PC-9 (cell line): ENCODE measurements at regions not wholly inside any gene's neighbourhood (a gene's known extent, or its start where the extent isn't known, plus 50 kb on each side); places are given as distances from the start of the nearest gene placed in this dataset.
A peak's percentile ranks its signal among the peaks of the same experiment; 100 is the strongest.

Experiments
- BruUV-seq: library from RNA; stranded (reverse); fragments of 400-500 nt; replicated peaks from 2 replicates; lab custom pipeline; 2021; lab: Mats Ljungman, UMichigan
- CTCF ChIA-PET: fragments of 300-600 bp; sonication (Branson Sonifier 250); formaldehyde crosslinking; loops from one replicate; lab custom pipeline; 2022; ENCODE audit warnings: antibody characterized with exemption; lab: Charles Lee
- POLR2A ChIA-PET: fragments of 300-600 bp; sonication (Branson Sonifier 250); formaldehyde crosslinking; loops from one replicate; lab custom pipeline; 2022; ENCODE audit warnings: antibody characterized with exemption; ENCODE audit not compliant: unreplicated experiment; lab: Charles Lee
- DNase-seq, 2 experiments: peaks; one replicate each; pipeline versions ENCODE4 v3.0.0 to v3.0.0-alpha.2; 2015 to 2022; ENCODE audit warnings: mixed read lengths in 1 of 2
- H2AFZ ChIP-seq: fragments of 200-600 bp; sonication (generic); 2 replicates; pipeline ENCODE4 v1.8.1; 2017; ENCODE audit warnings: antibody characterized with exemption
- H3F3A ChIP-seq: fragments of 200-600 bp; sonication (generic); 2 replicates; pipeline ENCODE4 v1.8.1; 2017; ENCODE audit warnings: antibody characterized with exemption, mild to moderate bottlenecking, low read depth; ENCODE audit not compliant: insufficient read depth
- H3K27ac ChIP-seq: fragments of 200-600 bp; sonication (generic); 2 replicates; pipeline ENCODE4 v1.6.1; 2016; ENCODE audit warnings: mixed run types
- H3K27me3 ChIP-seq: fragments of 200-600 bp; sonication (generic); 2 replicates; pipeline ENCODE4 v1.6.1; 2016; ENCODE audit warnings: low read depth, mixed run types; ENCODE audit not compliant: insufficient read depth
- H3K36me3 ChIP-seq: fragments of 200-600 bp; sonication (generic); 2 replicates; pipeline ENCODE4 v1.6.1; 2016; ENCODE audit warnings: low read depth, mixed run types
- H3K4me1 ChIP-seq: fragments of 200-600 bp; sonication (generic); replicated peaks from 2 replicates; pipeline ENCODE4 v1.6.1; 2016; ENCODE audit warnings: mixed run types; ENCODE audit not compliant: insufficient read depth
- H3K4me2 ChIP-seq: fragments of 200-600 bp; sonication (generic); 2 replicates; pipeline ENCODE4 v1.6.1; 2017; ENCODE audit warnings: mixed run types
- H3K4me3 ChIP-seq: fragments of 200-600 bp; sonication (generic); 2 replicates; pipeline ENCODE4 v1.6.1; 2016; ENCODE audit warnings: mixed run types
- H3K79me2 ChIP-seq: fragments of 200-600 bp; sonication (generic); 2 replicates; pipeline ENCODE4 v1.6.1; 2017; ENCODE audit warnings: low read depth, mixed run types
- H3K9me2 ChIP-seq: fragments of 200-600 bp; sonication (generic); 2 replicates; pipeline ENCODE4 v1.8.1; 2017; ENCODE audit warnings: mild to moderate bottlenecking; ENCODE audit not compliant: insufficient read depth
- H3K9me3 ChIP-seq: fragments of 200-600 bp; sonication (generic); 2 replicates; pipeline ENCODE4 v1.8.1; 2016; ENCODE audit warnings: low read depth; ENCODE audit not compliant: insufficient read depth
- H4K20me1 ChIP-seq: fragments of 200-600 bp; sonication (generic); 2 replicates; pipeline ENCODE4 v1.8.1; 2017; ENCODE audit not compliant: insufficient read depth
- EZH2 ChIP-seq: fragments of 200-600 bp; sonication (generic); IDR thresholded peaks from 2 replicates; pipeline ENCODE4 v1.8.0; 2017; ENCODE audit warnings: antibody characterized with exemption, low read depth
- intact Hi-C: fragments of 100-400 bp; cut with micrococcal nuclease; formaldehyde crosslinking; loops from one replicate; pipeline ENCODE4 v1.10.0; 2022; ENCODE audit not compliant: unreplicated experiment
- TF ChIP-seq, protein P1 (sequence below): fragments of 200-600 bp; sonication (generic); conservative IDR thresholded peaks from 2 replicates; pipeline ENCODE4 v1.6.1; 2017; ENCODE audit warnings: mixed run types, antibody characterized with exemption, mild to moderate bottlenecking, moderate library complexity

DNA sequence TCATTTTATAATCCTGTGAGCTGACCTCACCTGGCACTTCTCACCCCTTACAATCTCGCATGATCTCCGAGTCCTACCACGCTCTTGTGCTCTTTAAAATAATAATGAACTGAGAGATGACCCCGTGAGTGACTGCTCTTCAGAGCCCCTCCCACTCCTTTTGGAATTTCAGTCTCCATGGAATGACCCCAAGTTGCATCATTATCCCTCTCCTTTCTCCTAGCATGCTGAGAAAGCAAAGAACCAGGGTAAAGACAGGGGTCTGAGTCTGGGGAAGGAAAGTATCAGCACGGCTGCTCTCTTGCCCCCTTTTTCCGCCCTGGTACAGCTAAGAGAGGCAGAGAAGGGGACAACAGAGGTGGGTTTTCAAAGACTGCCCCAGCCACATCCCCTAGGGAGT lies 178.3 kb upstream of the PLEKHA5 start:
- Histone ChIP-seq H2AFZ (peak overlapping the region; percentile 47; the same call in 1 of the 2 replicates), H3K36me3 (no peaks in the 10 kb centered on the region), H3K79me2 (no peaks in the 10 kb centered on the region), H3K4me3 (no peak overlapping the region), H3K27ac (no peak overlapping the region), H3K4me1 (no peaks in the 10 kb centered on the region), H3K27me3 (no peaks in the 10 kb centered on the region), H3K4me2 (no peak overlapping the region), H3F3A (no peaks in the 10 kb centered on the region), H3K9me3 (no peaks in the 10 kb centered on the region), H3K9me2 (no peaks in the 10 kb centered on the region), H4K20me1 (no peaks in the 10 kb centered on the region)
- intact Hi-C loops = no loop called here
- CTCF ChIA-PET = no interaction called here
- no TSS peak for BruUV-seq
- POLR2A ChIA-PET = no interaction called here
- no peak for DNase-seq
- TF ChIP-seq EZH2 = no peak
- TF ChIP-seq, protein P1, sequence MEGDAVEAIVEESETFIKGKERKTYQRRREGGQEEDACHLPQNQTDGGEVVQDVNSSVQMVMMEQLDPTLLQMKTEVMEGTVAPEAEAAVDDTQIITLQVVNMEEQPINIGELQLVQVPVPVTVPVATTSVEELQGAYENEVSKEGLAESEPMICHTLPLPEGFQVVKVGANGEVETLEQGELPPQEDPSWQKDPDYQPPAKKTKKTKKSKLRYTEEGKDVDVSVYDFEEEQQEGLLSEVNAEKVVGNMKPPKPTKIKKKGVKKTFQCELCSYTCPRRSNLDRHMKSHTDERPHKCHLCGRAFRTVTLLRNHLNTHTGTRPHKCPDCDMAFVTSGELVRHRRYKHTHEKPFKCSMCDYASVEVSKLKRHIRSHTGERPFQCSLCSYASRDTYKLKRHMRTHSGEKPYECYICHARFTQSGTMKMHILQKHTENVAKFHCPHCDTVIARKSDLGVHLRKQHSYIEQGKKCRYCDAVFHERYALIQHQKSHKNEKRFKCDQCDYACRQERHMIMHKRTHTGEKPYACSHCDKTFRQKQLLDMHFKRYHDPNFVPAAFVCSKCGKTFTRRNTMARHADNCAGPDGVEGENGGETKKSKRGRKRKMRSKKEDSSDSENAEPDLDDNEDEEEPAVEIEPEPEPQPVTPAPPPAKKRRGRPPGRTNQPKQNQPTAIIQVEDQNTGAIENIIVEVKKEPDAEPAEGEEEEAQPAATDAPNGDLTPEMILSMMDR = no peak

DNA sequence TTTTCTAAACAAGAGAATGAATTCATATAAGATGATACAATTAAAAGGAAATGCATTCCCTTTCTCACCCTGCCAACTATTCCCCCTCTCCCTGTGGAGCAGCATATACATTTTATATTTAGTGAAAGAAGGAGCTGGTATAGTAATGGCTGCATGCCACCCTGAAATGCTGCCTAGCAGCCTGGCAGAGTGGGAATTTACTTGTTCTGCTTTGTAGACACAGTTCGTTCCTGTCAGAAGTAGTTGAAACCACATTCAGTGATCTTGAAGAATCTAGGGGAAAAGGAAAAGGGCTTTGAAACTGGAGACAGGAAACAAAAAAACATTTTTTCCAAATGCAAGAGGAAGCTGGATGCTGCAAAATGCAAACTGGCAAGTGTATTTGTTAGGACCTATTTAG lies 176.0 kb upstream of the PLEKHA5 start:
- no peaks in the 10 kb centered on the region for H3K27me3 ChIP-seq
- no peak overlapping the region for H3K27ac ChIP-seq
- no peaks in the 10 kb centered on the region for H4K20me1 ChIP-seq
- BruUV-seq = no TSS peak
- H3F3A ChIP-seq = no peaks in the 10 kb centered on the region
- POLR2A ChIA-PET = no interaction called here
- no peaks in the 10 kb centered on the region for H3K4me1 ChIP-seq
- no peaks in the 10 kb centered on the region for H3K9me2 ChIP-seq
- no peaks in the 10 kb centered on the region for H3K9me3 ChIP-seq
- no peaks in the 10 kb centered on the region for H3K79me2 ChIP-seq
- TF ChIP-seq, protein P1 = no peak
- TF ChIP-seq EZH2 = no peak
- no peak overlapping the region for H3K4me3 ChIP-seq
- no peaks in the 10 kb centered on the region for H3K36me3 ChIP-seq
- H3K4me2 ChIP-seq = no peak overlapping the region
- DNase-seq = no peak
- intact Hi-C loops = no loop called here
- H2AFZ ChIP-seq = no peak overlapping the region
- CTCF ChIA-PET = no interaction called here

DNA sequence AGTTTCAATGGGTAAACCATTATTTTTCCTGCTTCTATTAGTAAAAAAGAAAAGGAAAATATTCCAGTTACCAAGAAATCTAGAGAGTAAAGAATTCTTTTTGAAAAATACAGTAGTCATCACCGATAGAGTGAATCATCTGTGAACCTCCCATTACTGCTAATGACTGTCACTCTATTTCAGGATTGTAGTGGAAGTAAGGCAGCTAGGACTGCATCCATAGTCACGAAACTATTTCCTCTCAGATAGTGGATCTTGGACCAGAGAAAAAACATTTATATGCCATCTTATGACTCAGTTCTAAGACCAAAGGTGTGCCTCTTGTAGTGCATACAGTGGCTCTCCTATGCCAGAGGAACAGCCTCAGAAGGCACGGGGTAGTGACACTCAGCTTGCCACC lies 173.9 kb upstream of the PLEKHA5 start:
- ChIA-PET CTCF (interaction anchor here (0.6 kb wide), 1 partner anchor 543 kb away, joined by 4 read pairs; no protein-coding TSS in a partner anchor), POLR2A (no interaction called here)
- Histone ChIP-seq H3K27ac (no peak overlapping the region), H3K9me3 (no peaks in the 10 kb centered on the region; the same call in 1 of the 2 replicates), H3K27me3 (no peaks in the 10 kb centered on the region), H3F3A (no peaks in the 10 kb centered on the region), H3K79me2 (no peaks in the 10 kb centered on the region), H3K4me1 (no peaks in the 10 kb centered on the region), H3K4me2 (no peak overlapping the region), H3K36me3 (no peaks in the 10 kb centered on the region), H4K20me1 (no peaks in the 10 kb centered on the region), H3K9me2 (no peaks in the 10 kb centered on the region), H2AFZ (no peak overlapping the region), H3K4me3 (no peak overlapping the region)
- no TSS peak for BruUV-seq
- intact Hi-C loops = no loop called here
- TF ChIP-seq EZH2 = no peak
- TF ChIP-seq, protein P1 = no peak
- no peak for DNase-seq
